ENCODE measurements at regions not wholly inside any gene's neighbourhood (a gene's known extent, or its start where the extent isn't known, plus 50 kb on each side); places are given as distances from the start of the nearest gene placed in this dataset.
"Not testable (repeated sequence)": the region's sequence is repeated elsewhere in the genome, so short reads cannot be mapped to it uniquely, and the experiment has no call there.

DNA sequence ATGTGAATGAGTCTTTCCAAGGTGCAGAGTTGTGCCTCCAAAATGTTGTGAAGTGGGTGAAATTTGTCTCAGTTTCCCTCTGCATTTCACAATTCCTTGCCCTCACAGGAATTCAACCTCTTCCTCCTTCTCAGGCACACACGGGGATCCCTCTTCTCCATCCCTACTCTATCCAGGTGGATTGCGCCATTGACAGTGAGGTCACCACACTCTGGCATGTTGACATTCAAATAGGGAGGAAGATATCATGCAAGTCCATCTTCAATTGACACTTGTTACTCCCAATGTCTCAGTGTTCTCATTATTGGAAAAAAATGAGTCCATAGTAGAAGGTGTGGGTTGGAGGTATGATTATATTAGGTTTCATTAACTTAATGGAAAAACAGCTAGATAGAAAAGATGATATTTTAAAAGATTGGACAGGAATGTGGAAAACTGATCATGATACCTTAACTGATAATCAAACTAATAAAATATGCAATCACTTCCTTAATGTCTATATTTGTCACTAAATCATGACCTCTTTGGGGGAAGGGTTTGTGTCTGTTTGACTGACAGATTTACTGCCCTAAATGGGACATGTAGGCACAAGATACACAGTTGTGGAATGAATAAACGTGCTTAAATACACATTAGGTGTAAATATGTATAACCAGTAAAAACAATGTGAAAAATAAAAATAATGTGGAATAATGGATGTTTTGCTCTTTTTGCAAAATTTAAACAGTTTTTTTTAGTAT is 213.8 kb upstream of the SLC8A1 start:
- TF ChIP-seq CTCF (conservative IDR thresholded peaks at IDR 0.05; ENCODE audit: control insufficient read depth, insufficient read depth, low read depth, low read length): no peak
- DNase-seq (ENCODE audit: low read depth): no peak
- no peak overlapping the region for H3K4me3 ChIP-seq (ENCODE audit: control insufficient read depth, low read depth, low read length)

GRCh38 chr2:40666398-40666797 is 214.5 kb upstream of the SLC8A1 start:
- H3K4me3 ChIP-seq (ENCODE audit: control insufficient read depth, low read depth, low read length): no peak overlapping the region
- DNase-seq (ENCODE audit: low read depth): peak; percentile 2
- TF ChIP-seq CTCF (conservative IDR thresholded peaks at IDR 0.05; ENCODE audit: control insufficient read depth, insufficient read depth, low read depth, low read length): no peak

GRCh38 chr2:40668425-40668824 is 216.5 kb upstream of the SLC8A1 start:
- no peak overlapping the region for H3K4me3 ChIP-seq (ENCODE audit: control insufficient read depth, low read depth, low read length)
- no peak for TF ChIP-seq CTCF (conservative IDR thresholded peaks at IDR 0.05; ENCODE audit: control insufficient read depth, insufficient read depth, low read depth, low read length)
- DNase-seq (ENCODE audit: low read depth): peak; percentile 90

DNA sequence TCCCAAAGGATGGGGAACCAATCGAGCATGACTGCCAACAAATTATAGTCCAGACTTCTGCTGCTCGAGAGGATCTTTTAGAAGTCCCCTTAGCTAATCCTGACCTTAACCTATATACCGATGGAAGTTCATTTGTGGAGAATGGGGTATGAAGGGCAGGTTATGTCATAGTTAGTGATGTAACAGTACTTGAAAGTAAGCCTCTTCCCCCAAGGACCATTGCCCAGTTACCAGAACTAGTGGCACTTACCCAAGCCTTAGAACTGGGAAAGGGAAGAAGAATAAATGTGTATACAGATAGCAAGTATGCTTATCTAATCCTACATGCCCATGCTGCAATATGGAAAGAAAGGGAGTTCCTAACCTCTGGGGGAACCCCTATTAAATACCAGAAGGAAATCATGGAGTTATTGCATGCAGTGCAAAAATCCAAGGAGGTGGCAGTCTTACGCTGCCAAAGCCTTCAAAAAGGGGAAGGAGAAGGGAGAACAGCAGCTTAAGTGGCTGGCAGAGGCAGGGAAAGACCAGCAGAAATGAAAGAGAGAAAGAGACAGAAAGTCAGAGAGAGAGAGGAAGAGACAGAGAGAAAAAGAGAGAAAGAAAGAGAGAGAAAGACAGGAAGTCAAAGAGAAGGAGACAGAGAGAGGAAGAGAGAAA is 224.4 kb upstream of the SLC8A1 start:
- DNase-seq (ENCODE audit: low read depth); H3K4me3 ChIP-seq (ENCODE audit: control insufficient read depth, low read depth, low read length): not testable (repeated sequence)

DNA sequence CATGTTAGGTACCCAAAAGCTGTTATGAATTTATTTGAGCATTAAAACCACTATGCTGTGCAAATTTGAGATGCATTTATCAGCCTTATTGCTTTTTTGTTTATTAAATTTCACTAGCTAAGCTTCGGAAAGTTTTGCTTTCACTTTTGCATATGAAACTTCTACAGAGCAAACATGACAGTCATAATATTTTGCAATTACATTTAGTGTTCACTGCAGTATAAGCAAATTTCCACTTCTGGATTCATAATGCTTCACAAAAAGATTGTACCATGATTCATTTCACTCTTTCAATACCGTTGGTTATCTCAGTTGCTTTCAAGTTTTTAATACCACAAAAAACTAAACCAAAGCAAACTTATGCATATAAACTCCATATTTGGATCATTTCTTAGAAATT is 228.7 kb upstream of the SLC8A1 start:
- H3K4me3 ChIP-seq (ENCODE audit: control insufficient read depth, low read depth, low read length): no peak overlapping the region
- no peak for TF ChIP-seq CTCF (conservative IDR thresholded peaks at IDR 0.05; ENCODE audit: control insufficient read depth, insufficient read depth, low read depth, low read length)
- peak; percentile 38 for DNase-seq (ENCODE audit: low read depth)

DNA sequence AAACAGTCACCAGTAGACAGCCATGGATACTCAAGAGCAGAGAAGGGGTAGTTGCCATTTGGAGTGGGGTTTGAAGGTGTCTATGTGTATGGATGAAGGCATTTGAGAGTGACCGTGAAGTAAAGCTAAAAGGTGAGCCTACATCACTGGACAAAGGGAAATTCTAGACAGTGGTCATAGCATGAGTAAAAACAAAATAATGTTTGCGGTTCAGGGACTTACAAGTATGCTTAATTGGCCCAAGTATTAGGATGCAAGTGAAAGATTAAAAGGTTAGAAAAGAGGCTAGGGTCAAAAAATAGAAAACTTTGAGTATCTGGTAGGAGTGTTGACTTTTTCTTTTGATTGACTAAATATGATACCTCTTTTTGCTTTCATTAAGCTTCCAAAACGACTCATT is 238.1 kb upstream of the SLC8A1 start:
- TF ChIP-seq CTCF (conservative IDR thresholded peaks at IDR 0.05; ENCODE audit: control insufficient read depth, insufficient read depth, low read depth, low read length): no peak
- DNase-seq (ENCODE audit: low read depth): no peak
- H3K4me3 ChIP-seq (ENCODE audit: control insufficient read depth, low read depth, low read length): no peak overlapping the region

DNA sequence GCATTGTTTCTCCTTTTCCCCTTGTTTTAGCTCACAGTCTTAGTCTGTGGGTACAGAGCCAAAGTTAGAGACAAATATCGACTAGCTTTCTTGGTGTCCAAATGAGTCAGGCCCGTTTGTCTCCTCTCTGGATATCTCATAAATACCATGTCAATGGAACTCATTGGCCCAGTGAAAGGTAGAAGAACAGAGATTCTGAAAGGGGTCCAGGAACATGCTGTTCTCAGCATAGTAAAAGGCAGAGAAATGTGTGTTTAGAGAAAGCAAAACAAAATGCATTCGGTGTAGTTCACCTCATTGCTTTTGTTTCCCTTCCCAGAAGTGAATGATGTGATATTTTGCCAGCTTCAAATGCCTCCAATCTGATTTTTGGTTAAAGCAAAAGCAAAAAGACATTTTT is 238.6 kb upstream of the SLC8A1 start:
- peak; percentile 3 for DNase-seq (ENCODE audit: low read depth)
- H3K4me3 ChIP-seq (ENCODE audit: control insufficient read depth, low read depth, low read length): no peak overlapping the region
- TF ChIP-seq CTCF (conservative IDR thresholded peaks at IDR 0.05; ENCODE audit: control insufficient read depth, insufficient read depth, low read depth, low read length): no peak

All from fibroblast of mammary gland (primary cell).